Left ventricle myocardium inferior (tissue), 1 donor: ENCODE measurements at regions not wholly inside any gene's neighbourhood (a gene's known extent, or its start where the extent isn't known, plus 50 kb on each side); places are given as distances from the start of the nearest gene placed in this dataset.
"Not testable (repeated sequence)": the region's sequence is repeated elsewhere in the genome, so short reads cannot be mapped to it uniquely, and the experiment has no call there.

ENCODE experiments used
- DNase-seq: peaks from one replicate; pipeline ENCODE4 v3.0.0-alpha.2; 2020
- H3K27ac ChIP-seq: fragments of 200-600 bp; replicated peaks from 2 replicates; pipeline ENCODE4 v1.8.0; 2021
- H3K27me3 ChIP-seq: fragments of 200-600 bp; 2 replicates; pipeline ENCODE4 v1.8.0; 2021; ENCODE audit warnings: low read depth
- H3K36me3 ChIP-seq: fragments of 200-600 bp; 2 replicates; pipeline ENCODE4 v1.8.0; 2021
- H3K4me1 ChIP-seq: fragments of 200-600 bp; 2 replicates; pipeline ENCODE4 v1.8.0; 2021
- H3K4me3 ChIP-seq: fragments of 200-600 bp; 2 replicates; pipeline ENCODE4 v1.8.0; 2021; ENCODE audit warnings: mild to moderate bottlenecking, moderate library complexity
- H3K9me3 ChIP-seq: fragments of 200-600 bp; replicated peaks from 2 replicates; pipeline ENCODE4 v1.8.0; 2021
- intact Hi-C: fragments of 100-400 bp; cut with micrococcal nuclease; formaldehyde crosslinking; loops from one replicate; pipeline ENCODE4 v1.11.0; 2022
- TF ChIP-seq, protein P1 (sequence below): fragments of 200-600 bp; IDR thresholded peaks from 2 replicates; pipeline ENCODE4 v1.8.0; 2021; ENCODE audit warnings: antibody characterized with exemption, mild to moderate bottlenecking, borderline replicate concordance
- donor health status: DM: no; HTN: yes; CAD: no; lungs with severe emphysema.

DNA sequence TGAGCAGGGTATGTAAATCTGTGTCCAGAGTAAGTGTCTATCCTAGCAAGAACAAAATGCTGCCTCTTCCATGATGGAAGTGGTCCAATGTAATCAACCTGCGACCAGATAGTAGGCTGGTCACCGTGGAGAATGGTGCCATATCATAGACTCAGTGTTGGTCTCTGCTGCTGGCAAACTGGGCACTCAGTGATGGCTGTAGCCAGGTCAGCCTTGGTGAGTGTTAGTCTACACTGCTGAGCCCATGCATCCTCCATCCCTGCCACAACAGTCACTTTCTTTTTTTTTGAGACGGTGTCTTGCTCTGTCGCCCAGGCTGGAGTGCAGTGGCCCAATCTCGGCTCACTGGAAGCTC lies 69.3 kb downstream of the CHRD start:
- intact Hi-C loops: no loop called here
- no peak overlapping the region for H3K27ac ChIP-seq
- peaks cover 12% of the 10 kb centered on the region for H3K27me3 ChIP-seq
- H3K4me1 ChIP-seq: no peaks in the 10 kb centered on the region
- H3K36me3 ChIP-seq: no peaks in the 10 kb centered on the region
- H3K4me3 ChIP-seq: no peak overlapping the region
- TF ChIP-seq, protein P1, sequence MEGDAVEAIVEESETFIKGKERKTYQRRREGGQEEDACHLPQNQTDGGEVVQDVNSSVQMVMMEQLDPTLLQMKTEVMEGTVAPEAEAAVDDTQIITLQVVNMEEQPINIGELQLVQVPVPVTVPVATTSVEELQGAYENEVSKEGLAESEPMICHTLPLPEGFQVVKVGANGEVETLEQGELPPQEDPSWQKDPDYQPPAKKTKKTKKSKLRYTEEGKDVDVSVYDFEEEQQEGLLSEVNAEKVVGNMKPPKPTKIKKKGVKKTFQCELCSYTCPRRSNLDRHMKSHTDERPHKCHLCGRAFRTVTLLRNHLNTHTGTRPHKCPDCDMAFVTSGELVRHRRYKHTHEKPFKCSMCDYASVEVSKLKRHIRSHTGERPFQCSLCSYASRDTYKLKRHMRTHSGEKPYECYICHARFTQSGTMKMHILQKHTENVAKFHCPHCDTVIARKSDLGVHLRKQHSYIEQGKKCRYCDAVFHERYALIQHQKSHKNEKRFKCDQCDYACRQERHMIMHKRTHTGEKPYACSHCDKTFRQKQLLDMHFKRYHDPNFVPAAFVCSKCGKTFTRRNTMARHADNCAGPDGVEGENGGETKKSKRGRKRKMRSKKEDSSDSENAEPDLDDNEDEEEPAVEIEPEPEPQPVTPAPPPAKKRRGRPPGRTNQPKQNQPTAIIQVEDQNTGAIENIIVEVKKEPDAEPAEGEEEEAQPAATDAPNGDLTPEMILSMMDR: no peak
- no peak for DNase-seq
- H3K9me3 ChIP-seq: no peaks in the 10 kb centered on the region

DNA sequence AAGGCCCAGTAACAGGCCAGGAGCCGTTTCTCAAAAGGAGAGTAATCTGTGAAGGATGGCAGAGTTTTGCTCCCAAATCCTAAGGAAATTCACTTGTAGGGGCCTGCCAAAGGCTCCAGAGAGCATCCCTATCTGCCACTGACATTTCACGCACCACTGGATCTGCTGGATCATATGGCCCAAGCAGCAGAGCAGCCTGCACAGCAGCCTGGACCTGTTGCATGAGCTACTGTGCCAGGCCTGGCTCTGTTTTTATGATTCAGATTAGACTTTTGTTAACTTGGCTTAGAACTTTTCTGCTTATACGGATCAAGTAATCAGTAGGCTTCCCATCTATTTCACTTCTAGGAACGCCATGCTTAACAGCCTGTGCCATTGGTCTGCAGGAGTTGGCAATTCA lies 70.7 kb downstream of the CHRD start:
- no peak for DNase-seq
- TF ChIP-seq, protein P1: no peak
- Histone ChIP-seq H3K36me3 (no peaks in the 10 kb centered on the region), H3K4me1 (no peaks in the 10 kb centered on the region), H3K27ac (no peak overlapping the region), H3K9me3 (no peaks in the 10 kb centered on the region), H3K4me3 (no peak overlapping the region), H3K27me3 (peaks cover 12% of the 10 kb centered on the region)
- intact Hi-C loops: no loop called here

DNA sequence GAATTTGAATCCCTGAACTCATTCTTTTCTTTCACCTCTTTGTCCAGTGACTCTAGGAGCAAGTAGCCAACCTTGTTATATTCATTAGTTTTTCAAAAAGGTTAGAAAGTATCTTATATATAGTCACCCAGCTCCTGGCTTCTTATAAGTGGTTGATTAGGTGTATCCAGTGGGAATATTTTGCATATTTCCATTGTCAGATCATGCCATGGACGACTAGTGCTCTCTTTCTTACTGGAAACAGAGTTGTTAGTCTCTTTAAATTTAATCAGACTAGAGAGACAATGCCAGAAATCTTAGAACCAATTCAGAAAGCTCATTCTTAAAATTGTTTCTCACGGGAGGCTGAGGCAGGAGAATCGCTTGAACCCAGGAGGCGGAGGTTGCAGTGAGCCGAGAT lies 73.4 kb downstream of the CHRD start:
- Histone ChIP-seq H3K27me3 (peaks cover 4% of the 10 kb centered on the region), H3K9me3 (no peaks in the 10 kb centered on the region), H3K4me1 (no peaks in the 10 kb centered on the region), H3K4me3 (no peak overlapping the region), H3K27ac (no peak overlapping the region), H3K36me3 (no peaks in the 10 kb centered on the region)
- intact Hi-C loops: no loop called here
- TF ChIP-seq, protein P1: no peak
- no peak for DNase-seq

DNA sequence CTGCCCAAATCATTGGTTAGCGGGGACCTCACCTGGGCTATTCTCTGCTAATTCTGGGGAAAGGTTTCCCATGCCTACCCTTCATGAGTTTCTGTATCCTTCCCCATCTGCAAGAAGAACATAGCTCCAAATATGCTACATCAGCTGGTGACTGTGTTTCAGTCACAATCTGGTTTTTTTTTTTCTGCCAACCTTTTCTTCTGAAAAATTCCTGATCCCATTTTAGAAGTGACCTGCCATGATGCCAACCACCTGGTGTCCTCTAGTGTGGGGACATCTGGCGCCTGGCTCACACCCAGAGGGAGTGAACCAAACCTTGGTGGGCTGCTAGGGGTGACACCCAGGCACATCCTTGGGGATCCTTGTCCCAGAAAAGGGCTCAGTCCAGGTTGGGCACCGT lies 76.1 kb downstream of the CHRD start:
- Histone ChIP-seq H3K4me1 (no peaks in the 10 kb centered on the region), H3K9me3 (no peaks in the 10 kb centered on the region), H3K27ac (no peak overlapping the region), H3K4me3 (no peak overlapping the region), H3K27me3 (peaks cover 5% of the 10 kb centered on the region), H3K36me3 (no peaks in the 10 kb centered on the region)
- TF ChIP-seq, protein P1: no peak
- no peak for DNase-seq
- intact Hi-C loops: no loop called here

DNA sequence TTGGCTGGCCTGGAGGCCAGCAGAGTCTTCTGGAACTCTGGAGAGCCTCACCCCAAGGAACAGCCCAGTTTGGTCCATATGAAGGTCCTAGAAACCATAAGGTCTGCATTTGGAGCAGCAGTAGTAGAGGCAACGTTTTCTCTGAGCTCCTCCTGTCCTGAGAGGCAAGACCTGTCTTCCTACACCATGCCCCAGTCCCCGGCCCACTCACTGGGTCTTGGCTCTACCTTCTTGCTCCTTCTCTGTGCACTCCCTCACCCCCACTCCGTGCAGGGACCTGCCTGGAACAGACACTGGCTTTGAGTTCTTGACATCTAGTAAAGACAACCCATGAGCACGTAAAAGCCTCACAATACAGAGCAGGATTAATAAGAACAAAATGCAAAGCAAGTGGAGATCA lies 76.6 kb downstream of the CHRD start:
- DNase-seq: no peak
- Histone ChIP-seq H3K9me3 (no peaks in the 10 kb centered on the region), H3K27me3 (peaks cover 10% of the 10 kb centered on the region), H3K36me3 (no peaks in the 10 kb centered on the region), H3K27ac (no peak overlapping the region), H3K4me3 (no peak overlapping the region), H3K4me1 (no peaks in the 10 kb centered on the region)
- TF ChIP-seq, protein P1: no peak
- intact Hi-C loops: no loop called here

DNA sequence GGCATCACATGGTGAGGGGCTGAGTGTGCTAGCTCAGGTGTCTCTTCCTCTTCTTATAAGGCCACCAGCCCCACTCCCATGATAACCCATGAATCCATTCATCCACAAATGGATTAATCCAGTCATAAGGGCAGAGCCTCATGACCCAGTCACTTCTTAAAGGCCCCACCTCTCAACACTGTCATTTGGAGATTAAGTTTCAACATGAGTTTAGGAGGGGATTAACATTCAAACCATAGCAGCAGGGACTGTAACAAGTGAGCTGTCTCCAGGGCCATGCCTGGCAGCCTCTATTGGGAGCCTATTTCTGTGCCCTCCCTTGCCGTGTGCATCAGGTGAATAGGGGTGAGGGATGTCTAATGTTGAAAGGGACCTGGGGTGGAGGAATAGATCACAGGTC lies 77.5 kb downstream of the CHRD start:
- peaks cover 16% of the 10 kb centered on the region for H3K27me3 ChIP-seq
- intact Hi-C loops: no loop called here
- H3K27ac ChIP-seq: no peak overlapping the region
- no peaks in the 10 kb centered on the region for H3K4me1 ChIP-seq
- no peaks in the 10 kb centered on the region for H3K36me3 ChIP-seq
- no peak overlapping the region for H3K4me3 ChIP-seq
- no peaks in the 10 kb centered on the region for H3K9me3 ChIP-seq
- no peak for DNase-seq
- TF ChIP-seq, protein P1: no peak

DNA sequence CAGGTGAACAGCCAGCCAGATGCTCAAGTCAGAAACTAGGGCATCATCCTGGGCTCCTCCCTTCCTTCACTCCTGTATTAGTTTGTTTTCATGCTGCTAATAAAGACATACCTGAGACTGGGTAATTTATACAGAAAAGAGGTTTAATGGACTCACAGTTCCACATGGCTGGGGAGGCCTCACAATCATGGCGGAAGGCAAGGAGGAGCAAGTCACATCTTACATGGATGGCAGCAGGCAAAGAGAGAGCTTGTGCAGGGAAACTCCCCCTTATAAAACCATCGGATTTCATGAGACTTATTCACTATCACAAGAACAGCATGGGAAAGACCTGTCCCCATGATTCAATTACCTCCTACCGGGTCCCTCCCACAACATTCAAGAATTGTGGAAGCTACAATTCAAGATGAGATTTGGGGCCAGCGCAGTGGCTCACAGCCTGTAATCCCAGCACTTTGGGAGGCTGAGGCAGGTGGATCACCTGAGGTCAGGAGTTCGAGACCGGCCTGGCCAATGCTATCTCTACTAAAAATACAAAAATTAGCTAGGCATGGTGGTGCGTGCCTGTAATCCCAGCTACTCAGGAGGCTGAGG lies 78.0 kb downstream of the CHRD start:
- intact Hi-C loops, DNase-seq: not testable (repeated sequence)

More for the DNA sequence above, 78.0 kb downstream of the CHRD start:
- H3K27ac ChIP-seq, H3K4me3 ChIP-seq, H3K4me1 ChIP-seq, H3K9me3 ChIP-seq, H3K36me3 ChIP-seq: not testable (repeated sequence)
- H3K27me3 ChIP-seq: peaks cover 16% of the 10 kb centered on the region
